ENCODE measurements at regions not wholly inside any gene's neighbourhood (a gene's known extent, or its start where the extent isn't known, plus 50 kb on each side); places are given as distances from the start of the nearest gene placed in this dataset.

- no peak for DNase-seq (ENCODE audit: low read depth)
- no peak overlapping the region for H3K4me3 ChIP-seq (ENCODE audit: low read length)
- no peak for TF ChIP-seq CTCF (conservative IDR thresholded peaks at IDR 0.05; ENCODE audit: low read depth, low read length)
These were observed 437.0 kb downstream of the SUCLA2 start for GRCh38 chr13:47564041-47564440.

- TF ChIP-seq CTCF (conservative IDR thresholded peaks at IDR 0.05; ENCODE audit: low read depth, low read length) = no peak
- no peak overlapping the region for H3K4me3 ChIP-seq (ENCODE audit: low read length)
These were observed 444.4 kb downstream of the SUCLA2 start for GRCh38 chr13:47556703-47557102.

GRCh38 chr13:47555235-47555634 is 445.8 kb downstream of the SUCLA2 start:
- no peak overlapping the region for H3K4me3 ChIP-seq (ENCODE audit: low read length)
- DNase-seq (ENCODE audit: low read depth) = peak; percentile 47
- no peak for TF ChIP-seq CTCF (conservative IDR thresholded peaks at IDR 0.05; ENCODE audit: low read depth, low read length)

More at GRCh38 chr13:47556703-47557102, 444.4 kb downstream of the SUCLA2 start:
- DNase-seq (ENCODE audit: low read depth) = no peak

- no peak for TF ChIP-seq CTCF (conservative IDR thresholded peaks at IDR 0.05; ENCODE audit: low read depth, low read length)
- no peak overlapping the region for H3K4me3 ChIP-seq (ENCODE audit: low read length)
- DNase-seq (ENCODE audit: low read depth) = no peak
These were observed 447.6 kb downstream of the SUCLA2 start for GRCh38 chr13:47553329-47553977.

- no peak overlapping the region for H3K4me3 ChIP-seq (ENCODE audit: low read length)
- no peak for TF ChIP-seq CTCF (conservative IDR thresholded peaks at IDR 0.05; ENCODE audit: low read depth, low read length)
- no peak for DNase-seq (ENCODE audit: low read depth)
These were observed 451.8 kb downstream of the SUCLA2 start for GRCh38 chr13:47549219-47549752.

GRCh38 chr13:47548294-47548840 is 452.7 kb downstream of the SUCLA2 start:
- no peak for TF ChIP-seq CTCF (conservative IDR thresholded peaks at IDR 0.05; ENCODE audit: low read depth, low read length)
- no peak for DNase-seq (ENCODE audit: low read depth)
- H3K4me3 ChIP-seq (ENCODE audit: low read length) = no peak overlapping the region
